Omental fat pad (tissue), 3 donors: ENCODE measurements at regions not wholly inside any gene's neighbourhood (a gene's known extent, or its start where the extent isn't known, plus 50 kb on each side); places are given as distances from the start of the nearest gene placed in this dataset.

Experiments used
- ATAC-seq: fragments of 150-250 bp; one replicate; pipeline ENCODE4 v1.9.1; 2016; ENCODE audit warnings: mild to moderate bottlenecking, moderate library complexity; ENCODE audit not compliant: low FRiP score
- DNase-seq: peaks from one replicate; pipeline ENCODE4 v3.0.0-alpha.2; 2019; ENCODE audit warnings: low spot score
- CTCF ChIP-seq, 3 donors: fragments of 450-650 bp; IDR thresholded peaks; one replicate each; pipeline ENCODE4 v1.5.1; 2016 to 2017; ENCODE audit warnings: antibody characterized with exemption in 3 of 3, mild to moderate bottlenecking in 3 of 3, moderate library complexity in 2 of 3

- no peak for DNase-seq
- TF ChIP-seq CTCF (IDR thresholded peaks at IDR 0.05): no peak
- no peak for ATAC-seq
Observed at GRCh38 chr2:8414946-8415879, 266.6 kb upstream of the ID2 start.

GRCh38 chr2:8416001-8416571 is 265.8 kb upstream of the ID2 start:
- ATAC-seq: no peak

GRCh38 chr2:8416849-8417832 is 264.7 kb upstream of the ID2 start:
- no peak for TF ChIP-seq CTCF (IDR thresholded peaks at IDR 0.05)
- ATAC-seq: no peak
- no peak for DNase-seq

More at GRCh38 chr2:8416001-8416571, 265.8 kb upstream of the ID2 start:
- TF ChIP-seq CTCF (IDR thresholded peaks at IDR 0.05): no peak
- DNase-seq: no peak

GRCh38 chr2:8418721-8419120 is 263.1 kb upstream of the ID2 start:
- ATAC-seq (no peak), DNase-seq (no peak)
- no peak for TF ChIP-seq CTCF (IDR thresholded peaks at IDR 0.05)

GRCh38 chr2:8421658-8422449 is 260.0 kb upstream of the ID2 start:
- DNase-seq (no peak), ATAC-seq (no peak)
- TF ChIP-seq CTCF (IDR thresholded peaks at IDR 0.05): no peak

- DNase-seq: no peak
- no peak for TF ChIP-seq CTCF (IDR thresholded peaks at IDR 0.05)
- ATAC-seq: no peak
Observed at GRCh38 chr2:8422450-8422800, 259.4 kb upstream of the ID2 start.
